Ishikawa (cell line): ENCODE measurements at regions not wholly inside any gene's neighbourhood (a gene's known extent, or its start where the extent isn't known, plus 50 kb on each side); places are given as distances from the start of the nearest gene placed in this dataset.

Source experiments
- CEBPB ChIP-seq: IDR thresholded peaks from 2 replicates; pipeline ENCODE4 v1.6.1; 2012
- EP300 ChIP-seq: IDR thresholded peaks from 2 replicates; pipeline ENCODE4 v1.6.1; 2012; ENCODE audit warnings: borderline replicate concordance
- MAX ChIP-seq: IDR thresholded peaks from 2 replicates; pipeline ENCODE4 v1.6.1; 2012
- REST ChIP-seq: IDR thresholded peaks from 2 replicates; pipeline ENCODE4 v1.6.1; 2012; ENCODE audit warnings: low read depth, mild to moderate bottlenecking
- TAF1 ChIP-seq: IDR thresholded peaks from 2 replicates; pipeline ENCODE4 v1.6.1; 2012; ENCODE audit warnings: low read depth, mild to moderate bottlenecking
- ZBTB7A ChIP-seq: IDR thresholded peaks from 2 replicates; pipeline ENCODE4 v1.6.1; 2012; ENCODE audit warnings: low read depth

- no peak for TF ChIP-seq TAF1
- TF ChIP-seq CEBPB, result no peak
- TF ChIP-seq MAX, result no peak
- TF ChIP-seq REST, result no peak
- no peak for TF ChIP-seq EP300
- no peak for TF ChIP-seq ZBTB7A
Observed at GRCh38 chr9:81214975-81215374, 474.4 kb downstream of the TLE1 start.
